Prostate gland (tissue), 2 donors: ENCODE measurements at regions not wholly inside any gene's neighbourhood (a gene's known extent, or its start where the extent isn't known, plus 50 kb on each side); places are given as distances from the start of the nearest gene placed in this dataset.
"Not testable (repeated sequence)": the region's sequence is repeated elsewhere in the genome, so short reads cannot be mapped to it uniquely, and the experiment has no call there.

Experiments used
- DNase-seq: peaks from one replicate; pipeline ENCODE4 v3.0.0-alpha.2; 2019; ENCODE audit warnings: low spot score
- H3K27ac ChIP-seq, 2 donors: fragments of 200-600 bp; sonication (generic); 2 replicates each; pipeline ENCODE4 v1.5.1; 2017 to 2019
- H3K27me3 ChIP-seq: fragments of 200-600 bp; sonication (generic); replicated peaks from 2 replicates; pipeline ENCODE4 v1.5.1; 2019; ENCODE audit not compliant: insufficient read depth
- H3K36me3 ChIP-seq, 2 donors: fragments of 200-600 bp; sonication (generic); 1 replicate in 1 of 2; 2 replicates in 1 of 2; pipeline versions ENCODE4 v1.5.1 to v1.8.1; 2017 to 2019
- H3K4me1 ChIP-seq: fragments of 200-600 bp; sonication (generic); replicated peaks from 2 replicates; pipeline ENCODE4 v1.5.1; 2019
- H3K4me3 ChIP-seq, 2 donors: fragments of 200-600 bp; sonication (generic); 2 replicates each; pipeline ENCODE4 v1.5.1; 2017 to 2019
- H3K9me3 ChIP-seq: fragments of 200-600 bp; sonication (generic); 2 replicates; pipeline ENCODE4 v1.5.1; 2017
- POLR2A ChIP-seq: fragments of 450-650 bp; IDR thresholded peaks from one replicate; pipeline ENCODE4 v1.6.1; 2016; ENCODE audit warnings: antibody characterized with exemption, mild to moderate bottlenecking
- POLR2AphosphoS5 ChIP-seq: sonication (generic); formaldehyde crosslinking; IDR thresholded peaks from one replicate; pipeline ENCODE4 v1.6.1; 2017; ENCODE audit warnings: antibody characterized with exemption
- WGBS: methylation state at CpG from one replicate; pipeline ENCODE4 v1.1.5; 2018; 5-methylcytosine and 5-hydroxymethylcytosine counted together
- intact Hi-C: fragments of 100-400 bp; cut with DNase I; formaldehyde crosslinking; loops from one replicate; pipeline ENCODE4 v1.14.2; 2022
- TF ChIP-seq, protein P1 (sequence below), 4 experiments: fragments of 200-600 bp in 2 of 4; fragments of 450-650 bp in 2 of 4; sonication (generic) in 2 of 4; IDR thresholded peaks; 1 replicate in 3 of 4; 2 replicates in 1 of 4; pipeline ENCODE4 v1.5.1; 2016 to 2019; ENCODE audit warnings: antibody characterized with exemption in 4 of 4, mild to moderate bottlenecking in 2 of 4, moderate library complexity in 2 of 4

DNA sequence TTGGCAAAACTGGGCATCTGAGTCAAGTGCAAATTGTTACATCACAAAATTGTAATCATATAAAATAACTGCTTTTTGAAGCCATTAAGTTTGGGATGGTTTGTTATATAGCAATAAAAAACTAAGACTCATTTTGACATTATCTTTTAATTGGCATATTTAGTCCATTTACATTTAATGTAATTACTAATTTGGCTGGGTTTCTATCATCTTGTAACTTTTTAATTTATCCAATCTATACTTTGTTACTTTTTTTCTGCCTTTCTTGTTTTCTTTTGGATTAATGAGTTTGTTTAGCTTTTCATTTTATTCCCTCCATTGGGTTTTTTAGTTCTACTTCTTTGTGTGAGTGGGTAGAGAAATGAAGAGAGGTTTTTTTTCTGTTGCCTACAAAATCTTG lies 76.3 kb downstream of the DRAM2 start:
- intact Hi-C loops: no loop called here
- H3K4me3 ChIP-seq: no peak overlapping the region
- no peak overlapping the region for H3K27ac ChIP-seq
- DNase-seq: no peak
- H3K36me3 ChIP-seq: no peaks in the 10 kb centered on the region
- H3K4me1 ChIP-seq: no peaks in the 10 kb centered on the region
- H3K9me3 ChIP-seq: no peaks in the 10 kb centered on the region
- TF ChIP-seq, protein P1, sequence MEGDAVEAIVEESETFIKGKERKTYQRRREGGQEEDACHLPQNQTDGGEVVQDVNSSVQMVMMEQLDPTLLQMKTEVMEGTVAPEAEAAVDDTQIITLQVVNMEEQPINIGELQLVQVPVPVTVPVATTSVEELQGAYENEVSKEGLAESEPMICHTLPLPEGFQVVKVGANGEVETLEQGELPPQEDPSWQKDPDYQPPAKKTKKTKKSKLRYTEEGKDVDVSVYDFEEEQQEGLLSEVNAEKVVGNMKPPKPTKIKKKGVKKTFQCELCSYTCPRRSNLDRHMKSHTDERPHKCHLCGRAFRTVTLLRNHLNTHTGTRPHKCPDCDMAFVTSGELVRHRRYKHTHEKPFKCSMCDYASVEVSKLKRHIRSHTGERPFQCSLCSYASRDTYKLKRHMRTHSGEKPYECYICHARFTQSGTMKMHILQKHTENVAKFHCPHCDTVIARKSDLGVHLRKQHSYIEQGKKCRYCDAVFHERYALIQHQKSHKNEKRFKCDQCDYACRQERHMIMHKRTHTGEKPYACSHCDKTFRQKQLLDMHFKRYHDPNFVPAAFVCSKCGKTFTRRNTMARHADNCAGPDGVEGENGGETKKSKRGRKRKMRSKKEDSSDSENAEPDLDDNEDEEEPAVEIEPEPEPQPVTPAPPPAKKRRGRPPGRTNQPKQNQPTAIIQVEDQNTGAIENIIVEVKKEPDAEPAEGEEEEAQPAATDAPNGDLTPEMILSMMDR (IDR thresholded peaks at IDR 0.05): no peak
- no peak for TF ChIP-seq POLR2A
- no peak for TF ChIP-seq POLR2AphosphoS5
- no peaks in the 10 kb centered on the region for H3K27me3 ChIP-seq

DNA sequence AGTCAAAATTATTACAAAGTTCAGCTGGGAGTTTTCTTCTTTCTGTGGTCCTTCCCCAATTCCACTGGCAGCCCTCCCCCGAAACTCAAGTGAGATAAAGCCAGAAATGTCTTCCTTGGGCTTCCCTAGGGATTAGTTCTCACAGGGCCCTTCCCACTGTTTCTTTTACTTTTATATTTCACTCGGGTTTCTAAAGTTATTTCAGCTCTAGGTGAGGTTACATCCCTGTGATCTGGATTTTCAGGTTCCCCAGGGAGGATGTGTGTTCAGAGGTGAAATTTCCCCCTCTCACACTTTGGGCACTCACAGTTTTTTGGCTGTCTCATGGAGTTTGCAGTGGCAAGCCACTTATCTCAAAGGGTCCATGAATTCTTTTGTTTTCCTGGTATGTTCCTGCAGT lies 77.3 kb downstream of the DRAM2 start:
- H3K4me3 ChIP-seq: no peak overlapping the region
- DNase-seq: no peak
- H3K27me3 ChIP-seq: no peaks in the 10 kb centered on the region
- intact Hi-C loops: no loop called here
- no peaks in the 10 kb centered on the region for H3K36me3 ChIP-seq
- 54% methylated on average over 2 of the region's 2 CpGs for WGBS
- no peaks in the 10 kb centered on the region for H3K4me1 ChIP-seq
- no peak for TF ChIP-seq POLR2AphosphoS5
- TF ChIP-seq, protein P1 (IDR thresholded peaks at IDR 0.05): no peak
- TF ChIP-seq POLR2A: no peak
- no peak overlapping the region for H3K27ac ChIP-seq
- no peaks in the 10 kb centered on the region for H3K9me3 ChIP-seq

DNA sequence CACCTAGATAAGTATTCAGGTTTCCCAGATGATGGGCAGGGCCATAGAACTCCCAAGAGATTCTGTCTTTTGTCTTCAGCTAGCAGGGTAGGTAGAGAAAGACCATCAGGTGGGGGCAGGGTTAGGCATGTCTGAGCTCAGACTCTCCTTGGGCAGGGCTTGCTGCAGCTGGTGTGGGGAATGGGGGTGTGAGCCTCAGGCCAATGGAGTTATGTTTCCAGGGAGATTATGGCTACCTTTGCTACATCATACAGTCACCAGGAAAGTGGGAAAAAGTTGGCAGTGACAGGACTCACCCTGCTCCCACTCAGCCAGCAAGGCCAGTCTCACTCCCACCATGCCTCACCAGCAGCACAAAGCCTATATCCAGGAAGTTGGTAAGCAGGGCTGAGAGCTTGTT lies 77.8 kb downstream of the DRAM2 start:
- Histone ChIP-seq H3K27ac (no peak overlapping the region), H3K4me1 (no peaks in the 10 kb centered on the region), H3K36me3 (no peaks in the 10 kb centered on the region), H3K4me3 (no peak overlapping the region), H3K27me3 (no peaks in the 10 kb centered on the region), H3K9me3 (no peaks in the 10 kb centered on the region)
- intact Hi-C loops: no loop called here
- no peak for TF ChIP-seq POLR2AphosphoS5
- no peak for TF ChIP-seq POLR2A
- TF ChIP-seq, protein P1 (IDR thresholded peaks at IDR 0.05): no peak
- DNase-seq: no peak

DNA sequence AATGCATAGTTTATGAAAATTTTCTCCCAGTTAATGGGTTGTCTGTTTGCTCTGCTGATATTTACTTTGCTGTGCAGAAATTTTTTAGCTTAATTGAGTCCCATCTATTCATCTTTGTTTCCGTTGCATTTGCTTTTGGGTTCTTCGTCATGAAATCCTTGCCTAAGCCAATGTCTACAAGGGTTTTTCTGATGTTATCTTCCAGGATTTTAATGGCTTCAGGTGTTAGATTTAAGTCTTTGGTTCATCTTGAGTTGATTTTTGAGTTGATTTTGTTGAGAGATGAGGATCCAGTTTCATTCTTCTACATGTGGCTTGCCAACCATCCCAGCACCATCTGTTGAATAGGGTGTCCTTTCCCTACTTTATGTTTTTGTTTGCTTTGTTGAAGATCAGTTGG lies 85.2 kb downstream of the DRAM2 start:
- WGBS: 53% methylated on average over 2 of the region's 2 CpGs
- no peak for DNase-seq

DNA sequence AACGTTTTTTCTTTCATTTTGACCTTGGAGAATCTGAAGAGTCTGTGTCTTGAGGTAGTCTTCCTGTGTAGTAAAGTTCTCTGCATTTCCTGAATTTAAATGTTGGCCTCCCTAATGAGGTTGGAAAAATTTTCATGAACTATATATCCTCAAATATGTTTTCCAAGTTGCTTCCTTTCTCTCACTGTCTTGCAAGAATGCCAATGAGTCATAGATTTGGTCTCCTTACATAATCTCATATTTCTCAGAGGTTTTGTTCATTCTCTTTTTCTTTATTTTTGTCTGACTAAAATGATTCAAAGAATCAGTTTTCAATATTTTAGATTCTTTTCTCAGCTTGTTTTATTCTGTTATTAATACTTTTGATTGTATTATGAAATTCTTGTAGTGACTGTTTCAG lies 87.6 kb downstream of the DRAM2 start:
- Histone ChIP-seq H3K4me3 (no peak overlapping the region), H3K36me3 (no peaks in the 10 kb centered on the region), H3K9me3 (no peaks in the 10 kb centered on the region), H3K4me1 (no peaks in the 10 kb centered on the region), H3K27ac (no peak overlapping the region), H3K27me3 (no peaks in the 10 kb centered on the region)
- TF ChIP-seq, protein P1 (IDR thresholded peaks at IDR 0.05): no peak
- TF ChIP-seq POLR2A (no peak), POLR2AphosphoS5 (no peak)
- intact Hi-C loops: no loop called here
- WGBS: 13% methylated on average over 1 of the region's 1 CpG
- DNase-seq: no peak

More for the DNA sequence above, 85.2 kb downstream of the DRAM2 start:
- no peak overlapping the region for H3K27ac ChIP-seq
- no peaks in the 10 kb centered on the region for H3K9me3 ChIP-seq
- no peaks in the 10 kb centered on the region for H3K27me3 ChIP-seq
- TF ChIP-seq POLR2A (no peak), POLR2AphosphoS5 (no peak)
- TF ChIP-seq, protein P1 (IDR thresholded peaks at IDR 0.05): no peak
- intact Hi-C loops: no loop called here
- no peaks in the 10 kb centered on the region for H3K4me1 ChIP-seq
- H3K36me3 ChIP-seq: no peaks in the 10 kb centered on the region
- H3K4me3 ChIP-seq: no peak overlapping the region

DNA sequence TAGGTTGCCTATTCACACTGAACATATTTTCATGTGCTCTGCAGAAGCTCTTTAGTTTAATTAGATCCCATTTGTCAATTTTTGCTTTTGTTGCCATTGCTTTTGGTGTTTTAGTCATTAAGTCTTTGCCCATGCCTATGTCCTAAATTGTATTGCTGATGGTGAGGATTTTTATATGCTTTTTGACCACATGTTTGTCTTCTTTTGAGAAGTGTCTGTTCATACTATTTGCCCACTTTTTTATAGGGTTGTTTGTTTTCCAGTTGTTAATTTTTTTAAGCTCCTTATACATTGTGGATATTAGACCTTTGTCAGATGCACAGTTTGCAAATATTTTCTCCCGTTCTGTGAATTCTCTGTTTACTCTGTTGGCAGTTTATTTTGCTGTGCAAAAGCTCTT lies 84.5 kb upstream of the LRIF1 start:
- H3K4me3 ChIP-seq, DNase-seq, H3K27ac ChIP-seq, H3K27me3 ChIP-seq, H3K9me3 ChIP-seq, H3K4me1 ChIP-seq, intact Hi-C loops, H3K36me3 ChIP-seq: not testable (repeated sequence)
- WGBS: 79% methylated on average over 1 of the region's 1 CpG
